PC-3 (cell line): ENCODE measurements at regions not wholly inside any gene's neighbourhood (a gene's known extent, or its start where the extent isn't known, plus 50 kb on each side); places are given as distances from the start of the nearest gene placed in this dataset.

Experiments
- ATAC-seq: fragments of 200-7000 bp; cut with Tn5 transposase; 2 replicates; pipeline ENCODE4 v1.9.1; 2020; ENCODE audit warnings: mild to moderate bottlenecking, moderate library complexity
- BruUV-seq: library from RNA; stranded (reverse); fragments of 400-500 nt; replicated peaks from 2 replicates; lab custom pipeline; 2021; lab: Mats Ljungman, UMichigan
- CTCF ChIA-PET: fragments of 300-600 bp; sonication (Branson Sonifier 250); formaldehyde crosslinking; loops from one replicate; lab custom pipeline; 2022; ENCODE audit warnings: antibody characterized with exemption; lab: Charles Lee
- POLR2A ChIA-PET: fragments of 300-600 bp; sonication (Branson Sonifier 250); formaldehyde crosslinking; loops from one replicate; lab custom pipeline; 2022; ENCODE audit warnings: antibody characterized with exemption; ENCODE audit not compliant: unreplicated experiment; lab: Charles Lee
- DNase-seq: peaks from one replicate; pipeline ENCODE4 v3.0.0-alpha.2; 2015
- H2AFZ ChIP-seq: fragments of 300-600 bp; sonication (generic); 2 replicates; pipeline ENCODE4 v1.6.0; 2016; ENCODE audit warnings: antibody characterized with exemption, low read length
- H3F3A ChIP-seq: fragments of 300-600 bp; sonication (generic); one replicate; pipeline ENCODE4 v1.6.0; 2017; ENCODE audit warnings: antibody characterized with exemption, low read length, control low read depth, mild to moderate bottlenecking; ENCODE audit not compliant: unreplicated experiment
- H3K27ac ChIP-seq: fragments of 300-600 bp; sonication (generic); 2 replicates; pipeline ENCODE4 v1.5.1; 2016; ENCODE audit warnings: mild to moderate bottlenecking, low read length
- H3K27me3 ChIP-seq: fragments of 300-600 bp; sonication (generic); 2 replicates; pipeline ENCODE4 v1.6.1; 2016; ENCODE audit warnings: low read length, mixed read lengths
- H3K36me3 ChIP-seq: fragments of 300-600 bp; sonication (generic); 2 replicates; pipeline ENCODE4 v1.6.1; 2016; ENCODE audit warnings: low read depth, mixed run types, low read length, mixed read lengths
- H3K4me1 ChIP-seq: fragments of 300-600 bp; sonication (generic); 2 replicates; pipeline ENCODE4 v1.5.1; 2016; ENCODE audit warnings: low read length; ENCODE audit not compliant: insufficient read depth
- H3K4me2 ChIP-seq: fragments of 300-600 bp; sonication (generic); 2 replicates; pipeline ENCODE4 v1.6.0; 2016; ENCODE audit warnings: low read length
- H3K4me3 ChIP-seq: fragments of 300-600 bp; sonication (generic); 2 replicates; pipeline ENCODE4 v1.5.1; 2016; ENCODE audit warnings: mild to moderate bottlenecking, low read length, mixed read lengths
- H3K79me2 ChIP-seq: fragments of 300-600 bp; sonication (generic); 2 replicates; pipeline ENCODE4 v1.6.1; 2017; ENCODE audit warnings: low read length, mixed read lengths
- H3K9ac ChIP-seq: fragments of 300-600 bp; sonication (generic); 2 replicates; pipeline ENCODE4 v1.6.0; 2016; ENCODE audit warnings: mild to moderate bottlenecking, low read length
- H3K9me2 ChIP-seq: fragments of 300-600 bp; sonication (generic); replicated peaks from 2 replicates; pipeline ENCODE4 v1.6.1; 2016; ENCODE audit warnings: mixed run types, low read length, mixed read lengths
- H3K9me3 ChIP-seq: fragments of 300-600 bp; sonication (generic); 2 replicates; pipeline ENCODE4 v1.6.1; 2016; ENCODE audit warnings: low read length, mixed read lengths
- H4K20me1 ChIP-seq: fragments of 300-600 bp; sonication (generic); 2 replicates; pipeline ENCODE4 v1.6.1; 2016; ENCODE audit warnings: low read length, mixed read lengths
- EZH2 ChIP-seq: fragments of 300-600 bp; sonication (generic); IDR thresholded peaks from one replicate; pipeline ENCODE4 v1.6.1; 2017; ENCODE audit warnings: antibody characterized with exemption, mild to moderate bottlenecking, low read length; ENCODE audit not compliant: unreplicated experiment
- EZH2phosphoT487 ChIP-seq: fragments of 300-600 bp; sonication (generic); IDR thresholded peaks from 2 replicates; pipeline ENCODE4 v1.6.1; 2018; ENCODE audit warnings: mild to moderate bottlenecking, antibody characterized with exemption, low read length, borderline replicate concordance
- intact Hi-C: fragments of 100-400 bp; cut with micrococcal nuclease; formaldehyde crosslinking; loops from 2 replicates; pipeline ENCODE4 v1.9.0; 2023
- TF ChIP-seq, protein P1 (sequence below): fragments of 300-600 bp; sonication (generic); conservative IDR thresholded peaks from 2 replicates; pipeline ENCODE4 v1.5.1; 2017; ENCODE audit warnings: antibody characterized with exemption, low read depth, mild to moderate bottlenecking, low read length

DNA sequence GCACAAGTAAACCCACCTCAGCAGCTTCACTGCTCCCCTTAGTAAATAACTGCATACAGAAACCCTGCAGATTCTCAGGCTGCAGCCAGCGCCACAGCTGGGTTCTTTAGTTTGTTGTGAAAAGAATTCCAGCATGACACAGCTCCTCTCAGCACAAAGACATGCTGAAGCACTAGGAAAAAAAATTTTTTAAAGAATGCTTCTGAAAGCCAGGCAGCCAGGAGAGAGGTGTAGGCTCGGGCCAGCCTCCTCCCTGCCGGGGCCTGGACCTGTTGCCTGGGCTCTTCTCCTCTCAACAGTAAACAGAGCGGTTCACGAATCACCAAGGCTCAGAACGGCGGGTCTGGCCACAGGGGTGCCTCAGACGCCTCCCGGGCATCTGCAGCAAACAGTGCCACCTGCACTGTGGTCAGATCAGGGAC, 95.7 kb upstream of the POU3F3 start:
- CTCF ChIA-PET = no interaction called here
- H2AFZ ChIP-seq = no peak overlapping the region
- H4K20me1 ChIP-seq = no peaks in the 10 kb centered on the region

DNA sequence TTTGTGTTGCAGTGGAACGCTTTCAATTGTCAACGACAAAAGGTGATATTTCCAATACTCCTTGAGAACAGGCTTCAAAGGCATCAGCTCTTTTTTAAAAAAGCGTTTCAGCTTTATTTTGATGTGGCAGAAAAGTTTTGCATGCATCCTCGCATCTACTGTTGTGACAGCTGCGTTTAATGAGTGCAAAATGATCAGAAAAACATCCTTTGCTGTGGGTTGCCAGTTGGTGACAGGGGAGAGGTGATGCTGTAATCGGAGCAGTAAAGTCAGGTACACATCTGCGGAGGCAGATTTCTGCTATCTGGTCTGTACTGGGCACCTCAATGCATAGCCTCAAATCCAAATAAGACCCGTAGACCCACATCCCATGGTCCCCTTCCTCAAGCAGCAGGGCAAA, 91.9 kb upstream of the POU3F3 start:
- Histone ChIP-seq H2AFZ (no peak overlapping the region), H3K79me2 (no peaks in the 10 kb centered on the region), H3K9me2 (no peaks in the 10 kb centered on the region), H3K4me2 (no peak overlapping the region), H3K9ac (no peak overlapping the region), H3K27me3 (peaks cover 16% of the 10 kb centered on the region), H4K20me1 (no peaks in the 10 kb centered on the region), H3K9me3 (no peaks in the 10 kb centered on the region), H3F3A (no peaks in the 10 kb centered on the region), H3K4me1 (no peaks in the 10 kb centered on the region), H3K27ac (no peak overlapping the region), H3K36me3 (no peaks in the 10 kb centered on the region), H3K4me3 (no peak overlapping the region)
- ATAC-seq (no peak), DNase-seq (no peak)
- intact Hi-C loops = no loop called here
- TF ChIP-seq, protein P1, sequence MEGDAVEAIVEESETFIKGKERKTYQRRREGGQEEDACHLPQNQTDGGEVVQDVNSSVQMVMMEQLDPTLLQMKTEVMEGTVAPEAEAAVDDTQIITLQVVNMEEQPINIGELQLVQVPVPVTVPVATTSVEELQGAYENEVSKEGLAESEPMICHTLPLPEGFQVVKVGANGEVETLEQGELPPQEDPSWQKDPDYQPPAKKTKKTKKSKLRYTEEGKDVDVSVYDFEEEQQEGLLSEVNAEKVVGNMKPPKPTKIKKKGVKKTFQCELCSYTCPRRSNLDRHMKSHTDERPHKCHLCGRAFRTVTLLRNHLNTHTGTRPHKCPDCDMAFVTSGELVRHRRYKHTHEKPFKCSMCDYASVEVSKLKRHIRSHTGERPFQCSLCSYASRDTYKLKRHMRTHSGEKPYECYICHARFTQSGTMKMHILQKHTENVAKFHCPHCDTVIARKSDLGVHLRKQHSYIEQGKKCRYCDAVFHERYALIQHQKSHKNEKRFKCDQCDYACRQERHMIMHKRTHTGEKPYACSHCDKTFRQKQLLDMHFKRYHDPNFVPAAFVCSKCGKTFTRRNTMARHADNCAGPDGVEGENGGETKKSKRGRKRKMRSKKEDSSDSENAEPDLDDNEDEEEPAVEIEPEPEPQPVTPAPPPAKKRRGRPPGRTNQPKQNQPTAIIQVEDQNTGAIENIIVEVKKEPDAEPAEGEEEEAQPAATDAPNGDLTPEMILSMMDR = no peak
- TF ChIP-seq EZH2 = no peak
- no peak for TF ChIP-seq EZH2phosphoT487
- POLR2A ChIA-PET = no interaction called here
- no TSS peak for BruUV-seq
- CTCF ChIA-PET = no interaction called here

More for the DNA sequence above, 95.7 kb upstream of the POU3F3 start:
- no TSS peak for BruUV-seq
- H3K36me3 ChIP-seq = no peaks in the 10 kb centered on the region
- H3K4me2 ChIP-seq = no peak overlapping the region
- DNase-seq = no peak
- no peaks in the 10 kb centered on the region for H3K9me3 ChIP-seq
- H3K9ac ChIP-seq = no peak overlapping the region
- POLR2A ChIA-PET = no interaction called here
- TF ChIP-seq EZH2phosphoT487 (no peak), EZH2 (no peak)
- TF ChIP-seq, protein P1 = no peak
- H3K27me3 ChIP-seq = peaks cover 52% of the 10 kb centered on the region
- intact Hi-C loops = no loop called here
- no peak overlapping the region for H3K4me3 ChIP-seq
- H3K27ac ChIP-seq = no peak overlapping the region
- ATAC-seq = no peak
- no peaks in the 10 kb centered on the region for H3F3A ChIP-seq
- H3K79me2 ChIP-seq = no peaks in the 10 kb centered on the region
- no peaks in the 10 kb centered on the region for H3K4me1 ChIP-seq
- H3K9me2 ChIP-seq = no peaks in the 10 kb centered on the region

DNA sequence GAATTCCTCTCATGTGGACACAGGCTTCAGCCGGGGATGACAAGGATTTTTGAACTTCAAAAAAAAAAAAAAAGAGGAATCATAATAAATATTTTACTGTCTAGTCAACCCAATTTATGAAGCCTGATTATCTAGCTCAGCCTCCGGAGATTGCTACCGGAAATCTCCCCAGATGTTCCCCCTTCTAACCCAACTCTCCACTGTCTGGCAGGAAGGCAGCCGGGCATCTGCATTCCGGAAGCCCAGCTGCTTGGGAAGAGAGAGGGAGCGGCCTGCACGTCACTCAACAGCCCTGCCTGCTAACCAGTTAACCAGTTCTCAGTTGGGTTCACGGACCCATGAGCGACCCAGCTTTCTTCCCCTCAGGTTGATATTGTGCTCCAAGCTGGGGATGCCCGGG, 87.2 kb upstream of the POU3F3 start:
- Histone ChIP-seq H3K27ac (no peak overlapping the region), H4K20me1 (no peaks in the 10 kb centered on the region), H3K4me2 (no peak overlapping the region), H3K4me1 (no peaks in the 10 kb centered on the region), H3K27me3 (peaks cover 25% of the 10 kb centered on the region; the same call in 1 of the 2 replicates), H3F3A (no peaks in the 10 kb centered on the region), H3K9me2 (no peaks in the 10 kb centered on the region), H3K9me3 (no peaks in the 10 kb centered on the region), H2AFZ (no peak overlapping the region), H3K79me2 (no peaks in the 10 kb centered on the region), H3K36me3 (no peaks in the 10 kb centered on the region), H3K9ac (no peak overlapping the region), H3K4me3 (no peak overlapping the region)
- TF ChIP-seq EZH2phosphoT487 (no peak), EZH2 (no peak)
- TF ChIP-seq, protein P1 = no peak
- POLR2A ChIA-PET = interaction anchor here (0.6 kb wide), 1 partner anchor 15 kb away, joined by 6 read pairs; no protein-coding TSS in a partner anchor
- CTCF ChIA-PET = no interaction called here
- ATAC-seq = no peak
- DNase-seq = no peak
- no TSS peak for BruUV-seq
- intact Hi-C loops = no loop called here
